NCI-H2107 treated with DMSO at 0.1 percent for 48 hours (cell line): ENCODE measurements at regions not wholly inside any gene's neighbourhood (a gene's known extent, or its start where the extent isn't known, plus 50 kb on each side); places are given as distances from the start of the nearest gene placed in this dataset.

Experiments used
- DNase-seq: peaks from one replicate; lab custom pipeline; 2025; ENCODE audit not compliant: unreplicated experiment; lab: John Stamatoyannopoulos, UW

DNA sequence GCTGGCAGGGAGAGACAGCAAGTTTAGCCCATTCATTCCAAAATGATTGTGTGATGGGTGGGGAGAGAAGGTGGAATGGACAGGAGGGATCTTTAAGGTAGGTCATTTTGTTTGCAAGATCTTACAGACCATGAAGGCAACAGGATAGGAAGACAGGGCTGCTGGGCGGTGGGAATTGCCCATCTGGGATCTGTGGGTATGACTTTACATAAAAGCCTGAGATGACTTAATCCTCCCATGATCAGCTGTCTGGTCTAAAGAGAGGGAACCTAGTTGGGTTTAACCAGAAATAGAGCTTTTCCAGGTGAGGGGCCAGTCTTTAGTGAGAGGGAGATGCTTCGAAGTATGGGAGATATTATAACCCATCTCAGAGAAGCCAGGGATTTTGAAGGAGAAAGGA lies 153.7 kb downstream of the KLF6 start:
- no peak for DNase-seq

DNA sequence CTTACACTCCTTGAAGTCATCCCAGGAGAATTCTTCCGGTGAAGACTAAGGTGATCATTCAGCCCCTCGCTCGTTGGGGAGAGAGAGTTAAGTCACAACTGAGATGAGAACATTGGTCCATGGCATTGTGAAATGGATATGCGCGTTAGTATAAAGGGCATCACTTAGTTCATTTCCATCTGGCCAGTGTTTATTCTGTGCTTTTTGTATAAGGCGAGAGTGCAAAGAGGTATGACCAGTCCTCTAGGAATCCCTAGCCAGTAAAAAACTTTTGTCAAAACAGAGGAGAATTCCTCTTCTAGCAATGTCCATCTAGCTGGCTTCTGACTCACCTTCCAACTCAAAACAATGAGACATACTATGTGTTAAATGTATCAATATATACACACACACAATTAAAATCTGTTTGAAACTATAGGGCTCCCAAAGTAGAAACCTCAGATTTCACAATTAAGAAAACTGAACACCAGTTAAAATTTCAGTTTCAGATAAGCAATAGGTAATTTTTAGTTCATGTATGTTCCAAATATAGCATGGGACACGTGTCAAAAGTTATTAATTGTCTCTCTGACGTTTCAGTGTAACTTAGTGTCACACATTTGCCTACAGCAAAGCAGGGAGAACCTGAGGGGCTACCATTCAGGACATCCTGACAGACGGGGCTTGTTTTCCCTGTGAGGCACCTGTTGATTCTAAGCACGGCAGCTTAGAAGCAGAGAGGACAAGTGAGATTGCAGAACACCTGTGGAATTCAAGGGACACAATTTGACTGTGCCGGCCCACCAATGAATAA lies 158.9 kb downstream of the KLF6 start:
- no peak for DNase-seq

- DNase-seq, result no peak
Observed at GRCh38 chr10:3624367-3624766, 160.6 kb downstream of the KLF6 start.

GRCh38 chr10:3623746-3624145 lies 161.3 kb downstream of the KLF6 start:
- DNase-seq, result no peak

- DNase-seq, result no peak
Observed at GRCh38 chr10:3622845-3623621, 162.0 kb downstream of the KLF6 start.

DNA sequence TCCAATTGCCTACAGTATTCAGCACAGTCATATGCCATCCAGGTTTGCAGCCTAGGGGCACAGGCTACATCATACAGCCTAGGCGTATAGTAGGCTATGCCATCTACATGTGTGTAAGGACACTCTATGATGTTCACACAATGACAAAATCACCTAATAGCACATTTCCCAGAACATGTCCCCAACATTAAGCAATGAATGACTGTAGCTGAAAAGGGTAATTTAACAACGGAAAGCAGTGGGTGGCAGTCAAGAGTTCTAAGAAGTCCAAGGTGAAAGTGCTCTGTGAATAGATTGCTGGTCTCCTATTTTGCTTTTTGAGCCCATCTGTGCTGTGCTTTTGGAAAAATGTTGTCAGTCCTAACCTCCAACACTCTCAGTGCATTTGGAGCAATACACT lies 162.6 kb downstream of the KLF6 start:
- DNase-seq, result no peak

DNA sequence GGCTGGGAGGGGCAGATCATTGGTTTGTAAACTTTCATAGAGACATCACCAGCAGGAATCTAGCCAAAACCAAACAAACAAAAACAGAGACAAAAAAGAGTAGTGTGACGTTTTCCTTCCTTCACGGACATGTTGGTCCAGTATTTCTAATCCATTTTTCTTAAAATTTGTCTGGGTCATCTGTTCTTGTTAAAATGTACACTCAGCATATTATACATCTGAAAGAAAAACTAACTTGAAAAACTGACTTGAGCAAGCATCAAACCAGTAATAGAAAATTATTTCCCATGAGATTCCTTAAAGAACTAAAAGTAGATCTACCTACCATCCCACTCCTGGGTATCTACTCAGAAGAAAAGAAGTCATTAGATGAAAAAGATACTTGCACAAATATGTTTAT lies 164.2 kb downstream of the KLF6 start:
- no peak for DNase-seq

GRCh38 chr10:3619241-3619640 lies 165.8 kb downstream of the KLF6 start:
- DNase-seq, result no peak

- no peak for DNase-seq
Observed at GRCh38 chr10:3616880-3617279, 168.1 kb downstream of the KLF6 start.

DNA sequence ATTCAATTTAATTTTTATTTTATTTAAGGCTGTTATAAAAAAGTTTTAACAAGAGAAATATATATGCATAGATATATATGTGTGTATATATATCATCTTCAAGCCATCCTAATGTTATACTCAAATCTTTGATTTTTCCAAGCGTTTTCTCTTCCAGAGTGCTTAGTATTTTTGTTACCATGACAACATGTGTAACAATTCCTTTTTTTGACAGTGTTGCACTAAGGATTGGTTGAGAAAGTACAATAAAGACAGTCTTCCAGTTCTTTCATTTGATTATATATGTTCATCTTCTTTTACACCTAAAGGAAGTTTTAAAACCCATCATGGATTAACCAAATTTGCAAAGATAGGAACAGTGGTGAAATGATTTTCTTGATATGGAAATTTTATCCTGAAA lies 171.7 kb downstream of the KLF6 start:
- DNase-seq, result no peak

- DNase-seq, result no peak
Observed at GRCh38 chr10:3612183-3613001, 172.6 kb downstream of the KLF6 start.

DNA sequence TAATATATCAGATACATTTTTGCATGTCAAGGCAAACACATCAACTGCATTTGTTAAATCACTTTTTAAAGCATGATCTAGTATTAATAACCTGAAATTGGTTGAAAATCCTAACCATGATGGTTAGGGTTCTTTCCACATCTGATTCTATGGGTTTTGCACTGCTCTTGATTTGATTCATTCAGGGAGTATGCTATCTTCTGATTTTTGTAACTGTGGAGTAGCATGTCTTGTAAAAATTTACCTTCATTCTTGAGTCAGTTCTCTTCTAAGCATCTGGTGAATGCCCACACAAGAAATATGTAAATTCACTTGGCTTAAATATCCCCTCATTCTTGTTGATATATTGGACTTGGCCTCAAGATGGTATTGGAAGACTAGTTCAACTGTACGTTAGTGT lies 178.7 kb downstream of the KLF6 start:
- DNase-seq, result no peak

GRCh38 chr10:3605882-3606281 lies 179.1 kb downstream of the KLF6 start:
- DNase-seq, result no peak

DNA sequence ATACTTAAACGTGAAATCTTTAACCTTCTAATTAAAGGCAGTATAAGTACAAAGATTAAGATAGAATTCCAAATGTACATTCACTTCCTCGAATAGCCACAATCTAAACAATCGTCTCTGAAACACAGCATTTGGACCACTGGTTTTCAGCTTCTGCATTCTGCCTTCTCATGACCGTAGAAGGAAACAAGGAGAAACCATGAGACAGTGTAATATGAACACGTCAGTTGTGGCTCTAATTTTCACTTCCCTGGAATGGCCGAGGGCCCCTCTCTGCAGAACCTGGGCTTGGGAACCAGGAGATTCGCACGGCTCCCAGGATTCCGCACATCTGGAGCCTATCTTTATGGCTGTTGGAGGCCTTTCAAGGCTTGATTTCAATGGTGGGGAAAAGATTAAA lies 189.3 kb downstream of the KLF6 start:
- DNase-seq, result no peak

- DNase-seq, result no peak
Observed at GRCh38 chr10:3593611-3594010, 191.4 kb downstream of the KLF6 start.

DNA sequence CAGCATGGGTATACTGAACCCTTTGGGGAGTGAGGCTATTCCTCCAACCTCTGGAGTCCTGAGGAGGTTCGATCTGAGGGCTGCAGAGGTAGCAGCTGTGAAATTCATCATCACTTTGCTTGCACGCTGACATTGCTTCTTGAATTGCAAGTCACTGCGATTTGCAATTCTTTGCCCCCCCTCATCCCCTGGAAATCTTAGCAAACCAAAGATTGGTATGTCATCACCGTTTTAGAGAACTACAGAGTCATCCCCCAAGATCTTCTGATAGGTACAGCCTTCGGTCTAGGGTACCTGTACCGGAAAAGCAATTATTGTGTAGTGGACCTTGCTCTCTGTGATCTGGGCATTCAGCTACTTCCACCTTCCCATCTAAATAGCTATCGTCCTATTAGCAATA lies 192.6 kb downstream of the KLF6 start:
- DNase-seq, result no peak

DNA sequence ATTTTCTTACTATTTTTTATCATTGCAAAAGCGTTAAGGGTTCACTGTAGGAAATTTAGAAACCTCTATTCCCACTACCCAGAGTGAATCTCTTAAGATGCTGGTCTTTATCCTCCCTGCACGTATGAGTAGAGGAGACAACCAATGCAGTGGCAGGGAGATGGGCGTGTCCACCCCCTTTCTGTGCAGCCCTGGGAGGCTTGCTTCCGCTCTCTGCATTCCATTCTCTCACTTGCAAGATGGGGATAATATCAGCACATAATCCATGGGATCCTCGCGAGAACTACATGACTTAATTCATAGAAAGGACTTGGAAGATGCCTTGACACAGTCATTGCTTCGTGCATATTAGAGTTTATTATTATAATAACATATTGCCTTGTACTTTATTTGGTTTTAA lies 196.2 kb downstream of the KLF6 start:
- no peak for DNase-seq

GRCh38 chr10:3588346-3588745 lies 196.7 kb downstream of the KLF6 start:
- DNase-seq, result no peak

GRCh38 chr10:3584926-3585784 lies 199.9 kb downstream of the KLF6 start:
- DNase-seq, result no peak

GRCh38 chr10:3580565-3580964 lies 204.4 kb downstream of the KLF6 start:
- DNase-seq, result no peak

GRCh38 chr10:3579845-3580244 lies 205.2 kb downstream of the KLF6 start:
- DNase-seq, result no peak
